A549 (cell line): ENCODE measurements at regions not wholly inside any gene's neighbourhood (a gene's known extent, or its start where the extent isn't known, plus 50 kb on each side); places are given as distances from the start of the nearest gene placed in this dataset.
"Not testable (repeated sequence)": the region's sequence is repeated elsewhere in the genome, so short reads cannot be mapped to it uniquely, and the experiment has no call there.

Experiments used
- ATAC-seq, 2 experiments: fragments of 200-7000 bp in 1 of 2; fragments of >200 bp in 1 of 2; cut with Nextera tagmentation in 1 of 2; cut with Tn5 transposase in 1 of 2; 3 replicates each; pipeline versions ENCODE4 v1.8.0 to v1.9.1; 2018 to 2020; ENCODE audit warnings: mild to moderate bottlenecking in 1 of 2, moderate library complexity in 1 of 2
- CTCF ChIA-PET: fragments of 300-600 bp; sonication (Branson Sonifier 250); formaldehyde crosslinking; extraction: SDS; loops from one replicate; lab custom pipeline; 2021; ENCODE audit warnings: antibody characterized with exemption, inconsistent platforms; lab: Yijun Ruan, JAX
- POLR2A ChIA-PET: fragments of 350-600 bp; formaldehyde crosslinking; extraction: SDS; loops from one replicate; lab custom pipeline; 2021; ENCODE audit warnings: antibody characterized with exemption, inconsistent platforms; lab: Yijun Ruan, JAX
- DNase-seq, 2 experiments: peaks; one replicate each; pipeline versions ENCODE4 v3.0.0 to v3.0.0-alpha.2; 2011 to 2016; ENCODE audit warnings: low read depth in 1 of 2, low spot score in 1 of 2
- FAIRE-seq: peaks from 2 replicates; lab custom pipeline; 2011; peaks lifted over from hg19 to GRCh38; lab: Jason Lieb, UNC
- H3K27ac ChIP-seq, 2 experiments: fragments of >200 bp; sonication (Bioruptor Twin); formaldehyde crosslinking; 3 replicates each; pipeline ENCODE4 v1.5.1; 2016 to 2017
- H3K4me1 ChIP-seq: fragments of >200 bp; sonication (Bioruptor Twin); formaldehyde crosslinking; 3 replicates; pipeline ENCODE4 v1.6.1; 2016
- H3K4me2 ChIP-seq: fragments of >200 bp; sonication (Bioruptor Twin); formaldehyde crosslinking; 3 replicates; pipeline ENCODE4 v1.6.1; 2016
- H3K4me3 ChIP-seq: fragments of >200 bp; sonication (Bioruptor Twin); formaldehyde crosslinking; 3 replicates; pipeline ENCODE4 v1.5.1; 2016
- H3K9me3 ChIP-seq: fragments of >200 bp; sonication (Bioruptor Twin); formaldehyde crosslinking; 3 replicates; pipeline ENCODE4 v1.6.1; 2016
- BHLHE40 ChIP-seq: IDR thresholded peaks from 2 replicates; pipeline ENCODE4 v1.6.1; 2012; ENCODE audit warnings: low read depth, low read length, inconsistent platforms
- CBX2 ChIP-seq: fragments of 200-600 bp; sonication (generic); IDR thresholded peaks from 2 replicates; pipeline ENCODE4 v1.6.1; 2016; ENCODE audit warnings: low read depth, mild to moderate bottlenecking, borderline replicate concordance
- CTCF ChIP-seq: fragments of >200 bp; sonication (Bioruptor Twin); formaldehyde crosslinking; IDR thresholded peaks from 3 replicates; pipeline ENCODE4 v1.5.1; 2016
- E2F6 ChIP-seq: IDR thresholded peaks from 2 replicates; pipeline ENCODE4 v1.6.1; 2012; ENCODE audit warnings: low read depth, borderline replicate concordance
- EHF ChIP-seq: fragments of 250-450 bp; sonication (Bioruptor Pico); IDR thresholded peaks from 2 replicates; pipeline ENCODE4 v1.5.0; 2020; ENCODE audit warnings: mild to moderate bottlenecking
- EHMT2 ChIP-seq: fragments of 200-600 bp; sonication (generic); IDR thresholded peaks from 2 replicates; pipeline ENCODE4 v1.6.1; 2016; ENCODE audit warnings: antibody characterized with exemption, low read depth, mild to moderate bottlenecking, moderate library complexity
- EP300 ChIP-seq, 2 experiments: fragments of >200 bp; sonication (Bioruptor Twin); formaldehyde crosslinking; IDR thresholded peaks; 2 replicates in 1 of 2; 3 replicates in 1 of 2; pipeline ENCODE4 v1.6.1; 2016 to 2017
- ESRRA ChIP-seq: fragments of 150-350 bp; IDR thresholded peaks from 2 replicates; pipeline ENCODE4 v1.6.1; 2014; ENCODE audit warnings: mild to moderate bottlenecking, low read length, borderline replicate concordance
- FOSB ChIP-seq: fragments of 250-450 bp; sonication (Bioruptor Pico); IDR thresholded peaks from 2 replicates; pipeline ENCODE4 v1.5.0; 2020; ENCODE audit warnings: mild to moderate bottlenecking, moderate library complexity
- FOXS1 ChIP-seq: fragments of 250-450 bp; sonication (Bioruptor Pico); IDR thresholded peaks from 2 replicates; pipeline ENCODE4 v1.5.0; 2020; ENCODE audit warnings: mild to moderate bottlenecking, moderate library complexity
- JUN ChIP-seq, 2 experiments: fragments of >200 bp; sonication (Bioruptor Twin); formaldehyde crosslinking; IDR thresholded peaks; 2 replicates in 1 of 2; 3 replicates in 1 of 2; pipeline ENCODE4 v1.6.1; 2016 to 2017
- MAFK ChIP-seq: fragments of 450-650 bp; IDR thresholded peaks from 2 replicates; pipeline ENCODE4 v1.6.1; 2014; ENCODE audit not compliant: partially characterized antibody
- MAX ChIP-seq: IDR thresholded peaks from 2 replicates; pipeline ENCODE4 v1.6.1; 2012
- MAZ ChIP-seq: fragments of 150-350 bp; IDR thresholded peaks from 2 replicates; pipeline ENCODE4 v1.6.1; 2014; ENCODE audit warnings: antibody characterized with exemption, low read depth, low read length, borderline replicate concordance
- NFE2L2 ChIP-seq: fragments of 150-350 bp; conservative IDR thresholded peaks from 2 replicates; pipeline ENCODE4 v1.6.1; 2014; ENCODE audit warnings: low read length
- NPAS2 ChIP-seq: fragments of 250-450 bp; sonication (Bioruptor Pico); IDR thresholded peaks from 2 replicates; pipeline ENCODE4 v1.8.0; 2022; ENCODE audit warnings: mild to moderate bottlenecking, moderate library complexity, borderline replicate concordance
- POLR2A ChIP-seq: IDR thresholded peaks from 2 replicates; pipeline ENCODE4 v1.6.1; 2012; ENCODE audit warnings: mild to moderate bottlenecking, low read length
- POLR2AphosphoS2 ChIP-seq: conservative IDR thresholded peaks from 2 replicates; pipeline ENCODE4 v1.6.1; 2012; ENCODE audit warnings: low read length, improper control_type of control experiment, inconsistent platforms
- RAD21 ChIP-seq, 2 experiments: fragments of >200 bp in 1 of 2; sonication (Bioruptor Twin) in 1 of 2; formaldehyde crosslinking in 1 of 2; IDR thresholded peaks in 1 of 2; conservative IDR thresholded peaks in 1 of 2; 2 replicates in 1 of 2; 3 replicates in 1 of 2; pipeline ENCODE4 v1.6.1; 2012 to 2018; ENCODE audit warnings: inconsistent platforms in 1 of 2
- RARB ChIP-seq: fragments of 250-450 bp; sonication (Bioruptor Pico); IDR thresholded peaks from 2 replicates; pipeline ENCODE4 v1.8.0; 2021; ENCODE audit warnings: mild to moderate bottlenecking, moderate library complexity
- TFCP2L1 ChIP-seq: fragments of 250-450 bp; sonication (Bioruptor Pico); IDR thresholded peaks from 2 replicates; pipeline ENCODE4 v1.5.0; 2021; ENCODE audit warnings: mild to moderate bottlenecking
- TP53 ChIP-seq: fragments of 250-450 bp; sonication (Bioruptor Pico); IDR thresholded peaks from 2 replicates; pipeline ENCODE4 v1.5.0; 2021; ENCODE audit warnings: mild to moderate bottlenecking, moderate library complexity
- USF2 ChIP-seq: fragments of 450-650 bp; IDR thresholded peaks from 2 replicates; pipeline ENCODE4 v1.6.1; 2014; ENCODE audit warnings: antibody characterized with exemption
- ZC3H11A ChIP-seq: fragments of 450-650 bp; IDR thresholded peaks from 2 replicates; pipeline ENCODE4 v1.6.1; 2014; ENCODE audit warnings: antibody characterized with exemption, mild to moderate bottlenecking
- WGBS: methylation state at CpG from one replicate; pipeline ENCODE4 v1.1.6; 2017; ENCODE audit errors: missing lambda C conversion rate; 5-methylcytosine and 5-hydroxymethylcytosine counted together

GRCh38 chr12:38118632-38119031, 197.9 kb upstream of the ALG10B start (continued):
- no peak for TF ChIP-seq POLR2A
- TF ChIP-seq MAZ = no peak

- POLR2A ChIA-PET = no interaction called here
- CTCF ChIA-PET = interaction anchor here (0.6 to 1.6 kb wide), 2 partner anchors 22 to 701 kb away, joined by 3 to 4 read pairs; no protein-coding TSS in a partner anchor
- Histone ChIP-seq H3K27ac (no peak overlapping the region), H3K9me3 (0 out of 3 replicates have a peak, but pooled peaks cover 2% of the 10 kb centered on the region), H3K4me3 (no peak overlapping the region), H3K4me1 (peaks cover 17% of the 10 kb centered on the region), H3K4me2 (no peak overlapping the region)
- ATAC-seq (no peak), DNase-seq (no peak), FAIRE-seq (no peak)
- 46% methylated on average over 5 of the region's 5 CpGs for WGBS
- TF ChIP-seq USF2 (no peak), FOXS1 (CRISPR knock-in tag) (no peak), TP53 (CRISPR knock-in tag) (no peak), RARB (CRISPR knock-in tag) (no peak), MAZ (no peak)
Measured at GRCh38 chr12:38120438-38120837, 196.1 kb upstream of the ALG10B start.

- FAIRE-seq, POLR2A ChIA-PET, H3K27ac ChIP-seq, DNase-seq, ATAC-seq, H3K4me2 ChIP-seq, H3K9me3 ChIP-seq, H3K4me3 ChIP-seq: not testable (repeated sequence)
- peaks cover 20% of the 10 kb centered on the region for H3K4me1 ChIP-seq
- CTCF ChIA-PET = interaction anchor here (1.7 kb wide), 1 partner anchor 17 kb away, joined by 3 read pairs; no protein-coding TSS in a partner anchor
- 59% methylated on average over 2 of the region's 2 CpGs for WGBS
Measured at GRCh38 chr12:38123028-38123427, 193.5 kb upstream of the ALG10B start.

- ChIA-PET POLR2A (no interaction called here), CTCF (no interaction called here)
- Histone ChIP-seq H3K4me1 (peaks cover 20% of the 10 kb centered on the region), H3K9me3 (0 out of 3 replicates have a peak, but pooled peaks cover 2% of the 10 kb centered on the region), H3K4me2 (peak overlapping the region; percentile 75), H3K4me3 (no peak overlapping the region), H3K27ac (peak overlapping the region; percentile 77 to 85)
- ATAC-seq = peak; percentile 54 to 57
- DNase-seq = no peak
- 51% methylated on average over 8 of the region's 8 CpGs for WGBS
- no peak for FAIRE-seq
- TF ChIP-seq CTCF (no peak), MAFK (peak; percentile 16)
Measured at GRCh38 chr12:38123566-38124246, 192.9 kb upstream of the ALG10B start.

- ChIA-PET CTCF (interaction anchor here (1.4 kb wide), 1 partner anchor 13 kb away, joined by 3 read pairs; no protein-coding TSS in a partner anchor), POLR2A (no interaction called here)
- H3K27ac ChIP-seq = peak overlapping the region; percentile 77 to 85
- ATAC-seq (peak; percentile 95 to 99), DNase-seq (peak; percentile 44 to 88), FAIRE-seq (peak; percentile 79)
- no peak overlapping the region for H3K4me3 ChIP-seq
- WGBS = 0% methylated on average over 3 of the region's 3 CpGs
- H3K4me2 ChIP-seq = peak overlapping the region; percentile 75
- H3K4me1 ChIP-seq = peaks cover 20% of the 10 kb centered on the region
- H3K9me3 ChIP-seq = 0 out of 3 replicates have a peak, but pooled peaks cover 2% of the 10 kb centered on the region
- TF ChIP-seq EP300 (IDR thresholded peaks at IDR 0.05) (peak in 1 of 2 experiments; percentile 19; a peak in 1 of 5 replicates), ESRRA (no peak), FOSB (CRISPR knock-in tag) (no peak), E2F6 (no peak), TP53 (CRISPR knock-in tag) (no peak), CBX2 (no peak), MAX (no peak; the same call in 1 of the 2 replicates), EHMT2 (no peak), NPAS2 (CRISPR knock-in tag) (no peak), ZC3H11A (no peak), TFCP2L1 (CRISPR knock-in tag) (no peak), JUN (IDR thresholded peaks at IDR 0.05) (0 out of 5 replicates have a peak, but pooled peaks have one; percentile 40 to 42), RAD21 (conservative IDR thresholded peaks at IDR 0.05 in 1 of 2, IDR thresholded peaks at IDR 0.05 in 1 of 2) (peak in 1 of 2 experiments; percentile 12; a peak in 3 of 5 replicates), POLR2AphosphoS2 (no peak), NFE2L2 (no peak), EHF (CRISPR knock-in tag) (no peak), BHLHE40 (no peak)
Measured at GRCh38 chr12:38124247-38125012, 192.1 kb upstream of the ALG10B start.
